ENCODE measurements at regions not wholly inside any gene's neighbourhood (a gene's known extent, or its start where the extent isn't known, plus 50 kb on each side); places are given as distances from the start of the nearest gene placed in this dataset.

DNA sequence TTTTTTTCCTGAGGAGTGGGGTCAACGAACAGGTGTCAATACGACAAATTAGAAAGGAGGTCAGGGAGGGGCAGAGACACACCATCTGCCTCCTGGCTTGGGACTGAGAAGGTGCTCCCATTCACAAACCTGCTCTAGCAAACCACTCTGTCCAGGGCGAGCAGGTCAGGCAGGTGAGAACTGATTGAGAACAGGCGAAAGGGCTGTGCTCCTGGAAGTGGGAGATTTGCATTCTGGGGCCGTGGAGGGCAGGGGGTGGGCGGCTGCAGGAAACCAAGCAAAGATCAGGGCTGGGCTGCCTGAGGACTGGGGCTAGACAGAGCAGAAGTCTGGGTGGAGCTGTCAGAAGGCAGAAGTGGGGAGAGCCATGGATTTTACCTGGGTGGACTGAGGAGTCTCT is 98.9 kb upstream of the NLRP1 start:
- TF ChIP-seq, protein P1, sequence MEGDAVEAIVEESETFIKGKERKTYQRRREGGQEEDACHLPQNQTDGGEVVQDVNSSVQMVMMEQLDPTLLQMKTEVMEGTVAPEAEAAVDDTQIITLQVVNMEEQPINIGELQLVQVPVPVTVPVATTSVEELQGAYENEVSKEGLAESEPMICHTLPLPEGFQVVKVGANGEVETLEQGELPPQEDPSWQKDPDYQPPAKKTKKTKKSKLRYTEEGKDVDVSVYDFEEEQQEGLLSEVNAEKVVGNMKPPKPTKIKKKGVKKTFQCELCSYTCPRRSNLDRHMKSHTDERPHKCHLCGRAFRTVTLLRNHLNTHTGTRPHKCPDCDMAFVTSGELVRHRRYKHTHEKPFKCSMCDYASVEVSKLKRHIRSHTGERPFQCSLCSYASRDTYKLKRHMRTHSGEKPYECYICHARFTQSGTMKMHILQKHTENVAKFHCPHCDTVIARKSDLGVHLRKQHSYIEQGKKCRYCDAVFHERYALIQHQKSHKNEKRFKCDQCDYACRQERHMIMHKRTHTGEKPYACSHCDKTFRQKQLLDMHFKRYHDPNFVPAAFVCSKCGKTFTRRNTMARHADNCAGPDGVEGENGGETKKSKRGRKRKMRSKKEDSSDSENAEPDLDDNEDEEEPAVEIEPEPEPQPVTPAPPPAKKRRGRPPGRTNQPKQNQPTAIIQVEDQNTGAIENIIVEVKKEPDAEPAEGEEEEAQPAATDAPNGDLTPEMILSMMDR (IDR thresholded peaks at IDR 0.05; ENCODE audit: low read depth, low read length): no peak
- no peak for DNase-seq (ENCODE audit: low read depth in 2 of 2)

DNA sequence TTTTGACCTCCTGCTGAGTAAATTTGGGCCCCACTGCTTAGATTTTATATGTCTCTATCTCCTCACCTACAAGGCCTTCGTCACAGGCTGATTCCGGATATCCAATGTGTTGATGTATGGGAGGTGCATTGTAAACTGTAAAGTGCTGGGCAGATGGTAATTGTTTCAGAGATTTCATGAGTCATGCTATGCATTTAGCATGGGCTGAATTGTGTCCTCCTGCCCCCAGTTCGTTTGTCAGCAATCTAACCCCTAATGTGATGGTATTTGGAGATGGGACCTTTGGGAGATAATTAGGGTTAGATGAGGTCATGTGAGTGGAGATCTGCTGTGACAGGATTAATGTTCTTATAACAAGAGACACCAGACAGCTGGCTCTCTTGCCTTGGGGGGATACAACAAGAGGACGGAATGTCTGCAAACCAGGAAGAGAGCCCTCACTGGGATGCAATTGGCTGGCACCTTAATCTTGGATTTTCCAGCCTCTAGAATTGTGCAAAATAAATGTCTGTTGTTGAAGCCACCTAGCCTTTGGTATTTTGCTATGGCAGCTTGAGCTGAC is 101.8 kb upstream of the NLRP1 start:
- no peak overlapping the region for H3K4me3 ChIP-seq (replicated peaks in 1 of 2; ENCODE audit: low read depth in 2 of 2, low read length in 2 of 2)
- TF ChIP-seq, protein P1 (IDR thresholded peaks at IDR 0.05; ENCODE audit: low read depth, low read length): no peak

More for the DNA sequence above, 98.9 kb upstream of the NLRP1 start:
- no peak overlapping the region for H3K4me3 ChIP-seq (replicated peaks in 1 of 2; ENCODE audit: low read depth in 2 of 2, low read length in 2 of 2)

DNA sequence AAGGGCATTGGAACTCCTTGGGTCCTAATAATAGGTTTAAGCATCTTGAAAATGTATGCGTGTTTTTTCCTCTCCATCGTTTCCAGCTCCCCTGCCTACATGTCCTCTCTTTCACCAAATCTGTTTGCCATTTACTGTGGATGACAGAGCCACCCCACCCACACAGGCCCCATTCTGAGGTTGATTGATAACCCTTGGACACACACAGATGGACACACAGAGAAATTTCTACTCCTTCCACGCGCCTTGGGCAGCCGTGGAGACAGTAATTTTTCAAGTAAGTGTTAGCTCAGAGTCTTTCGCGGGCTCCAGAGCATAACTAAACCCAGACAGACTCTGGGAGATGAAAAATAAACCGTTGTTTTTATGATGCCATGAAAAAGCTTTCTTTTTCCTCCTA is 103.3 kb upstream of the NLRP1 start:
- no peak for DNase-seq (ENCODE audit: low read depth in 2 of 2)
- TF ChIP-seq, protein P1 (IDR thresholded peaks at IDR 0.05; ENCODE audit: low read depth, low read length): no peak
- H3K4me3 ChIP-seq (replicated peaks in 1 of 2; ENCODE audit: low read depth in 2 of 2, low read length in 2 of 2): no peak overlapping the region

More for the DNA sequence above, 101.8 kb upstream of the NLRP1 start:
- no peak for DNase-seq (ENCODE audit: low read depth in 2 of 2)

DNA sequence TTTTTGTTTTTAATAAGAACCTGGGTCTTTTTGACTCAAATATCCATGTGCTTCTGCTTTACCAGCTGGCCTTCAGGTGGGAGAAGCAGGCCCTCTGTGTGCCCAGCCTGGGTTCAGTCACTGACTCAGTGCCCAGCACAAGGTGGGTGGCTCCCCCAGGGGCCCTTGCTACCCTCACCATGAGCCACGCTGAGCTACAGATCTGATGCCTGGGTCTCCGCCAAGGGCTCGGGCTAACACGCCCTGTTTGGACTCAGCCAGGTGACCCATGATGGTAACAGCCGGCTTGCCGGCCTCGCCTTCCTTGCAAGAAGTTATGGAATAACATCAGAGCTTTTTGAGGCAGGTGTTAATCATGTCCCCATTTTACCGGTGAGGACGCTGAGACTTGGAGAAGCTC is 109.5 kb upstream of the NLRP1 start:
- TF ChIP-seq, protein P1 (IDR thresholded peaks at IDR 0.05; ENCODE audit: low read depth, low read length): no peak
- DNase-seq (ENCODE audit: low read depth in 2 of 2): no peak

DNA sequence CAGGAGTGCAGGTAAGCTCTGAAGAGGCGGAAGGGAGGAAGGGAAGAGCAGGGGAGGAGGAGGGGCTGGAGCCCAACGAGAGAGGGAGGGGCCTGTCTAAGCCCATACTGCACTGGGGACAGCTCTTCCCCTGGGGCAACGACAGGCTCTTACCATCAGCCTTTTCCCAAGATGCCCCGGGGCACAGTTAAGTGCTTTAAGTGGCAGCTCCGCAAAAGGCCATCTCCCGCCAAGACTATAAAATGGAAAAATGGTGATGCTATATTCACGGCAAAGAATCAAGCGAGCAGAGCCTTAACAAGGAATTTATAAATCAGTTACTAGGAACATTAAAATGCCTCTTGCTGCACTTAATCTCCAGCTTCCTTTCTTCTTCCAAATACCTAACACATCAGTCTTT is 110.2 kb upstream of the NLRP1 start:
- TF ChIP-seq, protein P1 (IDR thresholded peaks at IDR 0.05; ENCODE audit: low read depth, low read length): no peak
- no peak overlapping the region for H3K4me3 ChIP-seq (replicated peaks in 1 of 2; ENCODE audit: low read depth in 2 of 2, low read length in 2 of 2)
- no peak for DNase-seq (ENCODE audit: low read depth in 2 of 2)

More for the DNA sequence above, 109.5 kb upstream of the NLRP1 start:
- no peak overlapping the region for H3K4me3 ChIP-seq (replicated peaks in 1 of 2; ENCODE audit: low read depth in 2 of 2, low read length in 2 of 2)

DNA sequence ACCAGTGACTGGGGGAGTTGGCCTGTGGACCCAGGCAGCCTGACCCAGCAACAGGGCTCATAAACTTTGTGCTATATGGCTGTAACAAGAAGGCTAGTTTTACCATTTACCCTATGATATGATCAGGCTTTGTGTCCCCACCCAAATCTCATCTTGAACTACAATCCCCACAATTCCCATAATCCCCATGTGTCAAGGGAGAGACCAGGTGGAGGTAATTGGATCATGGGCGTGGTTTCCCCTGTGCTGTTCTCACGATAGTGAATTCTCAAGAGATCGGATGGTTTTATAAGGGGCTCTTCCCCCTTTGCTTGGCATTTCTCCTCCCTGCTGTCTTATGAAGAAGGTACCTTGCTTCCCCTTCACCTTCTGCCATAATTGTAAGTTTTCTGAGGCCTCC is 111.2 kb upstream of the NLRP1 start:
- TF ChIP-seq, protein P1 (IDR thresholded peaks at IDR 0.05; ENCODE audit: low read depth, low read length): no peak
- no peak for DNase-seq (ENCODE audit: low read depth in 2 of 2)
- no peak overlapping the region for H3K4me3 ChIP-seq (replicated peaks in 1 of 2; ENCODE audit: low read depth in 2 of 2, low read length in 2 of 2)

DNA sequence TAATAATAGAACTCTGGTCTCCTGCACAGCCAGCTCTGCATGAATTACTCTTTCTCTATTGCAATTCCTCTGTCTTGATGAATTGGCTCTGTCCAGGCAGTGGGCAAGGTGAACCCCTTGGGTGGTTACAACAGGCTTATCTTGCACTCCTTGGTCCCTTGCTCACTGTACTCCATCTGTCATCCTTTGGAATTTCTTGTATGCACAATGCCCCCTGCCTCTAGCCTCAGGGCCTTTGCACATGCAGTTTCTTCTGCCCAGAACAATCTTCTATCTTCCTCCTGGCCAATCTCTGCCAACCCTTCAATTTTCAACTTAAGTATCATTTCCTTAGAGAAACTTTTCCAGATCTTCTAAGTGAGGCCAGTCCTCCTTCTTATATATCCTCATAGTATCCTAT is 114.7 kb upstream of the NLRP1 start:
- H3K4me3 ChIP-seq (replicated peaks in 1 of 2; ENCODE audit: low read depth in 2 of 2, low read length in 2 of 2): no peak overlapping the region
- DNase-seq (ENCODE audit: low read depth in 2 of 2): no peak
- TF ChIP-seq, protein P1 (IDR thresholded peaks at IDR 0.05; ENCODE audit: low read depth, low read length): no peak
